GM11168 (cell line): ENCODE measurements at regions not wholly inside any gene's neighbourhood (a gene's known extent, or its start where the extent isn't known, plus 50 kb on each side); places are given as distances from the start of the nearest gene placed in this dataset.

Experiments used
- in situ Hi-C: fragments of 300-500 bp; cut with MboI; formaldehyde crosslinking; loops from one replicate; pipeline ENCODE4 v1.12.0; 2022; ENCODE audit warnings: low sequenced_read_pairs; ENCODE audit not compliant: unreplicated experiment

DNA sequence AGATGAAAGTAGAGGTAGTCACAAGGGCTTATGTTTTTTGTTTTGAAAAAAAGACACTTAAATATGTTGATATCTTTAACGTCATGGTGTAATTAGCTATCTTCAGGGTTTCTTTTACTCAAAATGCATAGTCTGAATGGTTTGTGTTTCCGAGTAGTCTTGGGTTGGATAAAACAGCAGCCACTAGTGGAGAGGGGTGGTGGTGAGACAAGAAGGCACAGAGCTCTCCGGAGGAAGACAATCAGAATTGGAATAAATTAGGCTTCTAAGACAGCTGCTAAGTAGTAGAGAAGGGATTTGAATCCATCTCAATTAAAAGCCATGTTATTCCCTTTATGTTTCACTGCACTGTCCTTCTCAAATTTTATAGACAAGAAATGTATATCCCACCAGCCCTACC, 240.4 kb upstream of the VEGFC start:
- in situ Hi-C loops: no loop called here

DNA sequence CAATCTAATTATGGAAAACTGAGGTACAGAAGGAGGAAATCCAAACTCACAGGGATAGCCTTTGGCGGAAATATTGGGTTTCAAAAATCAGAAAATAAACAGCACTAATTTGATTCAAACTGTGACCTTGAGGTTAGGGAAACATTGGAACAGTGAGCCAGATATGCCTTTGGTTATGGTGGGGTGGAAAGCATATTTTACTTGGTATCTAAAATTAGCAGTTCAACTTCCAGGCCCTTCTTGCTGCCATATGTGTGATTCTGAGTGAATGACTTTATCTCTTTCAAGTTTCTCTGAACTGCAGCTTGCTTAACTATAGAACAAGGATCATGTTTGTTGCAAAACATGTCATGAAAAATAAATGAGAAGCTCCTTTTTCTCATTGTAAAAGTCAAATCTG, 240.9 kb upstream of the VEGFC start:
- in situ Hi-C loops: no loop called here

DNA sequence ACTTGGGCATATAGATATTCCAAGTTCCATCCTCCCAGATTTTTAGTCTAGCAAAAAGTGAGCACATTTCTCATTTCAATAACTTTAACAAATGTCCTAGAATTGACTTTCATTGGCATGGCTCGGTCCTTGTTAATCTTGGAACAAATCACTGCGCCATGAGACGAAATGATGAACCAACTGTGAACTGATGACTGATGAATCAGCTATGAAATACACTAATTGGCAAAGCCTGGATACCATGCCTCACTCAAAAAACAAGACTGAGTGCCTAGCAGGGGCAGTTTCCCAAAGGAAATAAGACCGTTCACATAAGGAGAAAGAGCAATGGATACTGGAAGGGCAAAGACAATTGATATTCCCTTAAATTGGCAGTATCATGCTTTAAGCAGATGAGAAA, 248.6 kb upstream of the VEGFC start:
- in situ Hi-C loops: loop anchor here (5.0 kb wide), 1 partner anchor 664 kb away; no protein-coding TSS in a partner anchor

DNA sequence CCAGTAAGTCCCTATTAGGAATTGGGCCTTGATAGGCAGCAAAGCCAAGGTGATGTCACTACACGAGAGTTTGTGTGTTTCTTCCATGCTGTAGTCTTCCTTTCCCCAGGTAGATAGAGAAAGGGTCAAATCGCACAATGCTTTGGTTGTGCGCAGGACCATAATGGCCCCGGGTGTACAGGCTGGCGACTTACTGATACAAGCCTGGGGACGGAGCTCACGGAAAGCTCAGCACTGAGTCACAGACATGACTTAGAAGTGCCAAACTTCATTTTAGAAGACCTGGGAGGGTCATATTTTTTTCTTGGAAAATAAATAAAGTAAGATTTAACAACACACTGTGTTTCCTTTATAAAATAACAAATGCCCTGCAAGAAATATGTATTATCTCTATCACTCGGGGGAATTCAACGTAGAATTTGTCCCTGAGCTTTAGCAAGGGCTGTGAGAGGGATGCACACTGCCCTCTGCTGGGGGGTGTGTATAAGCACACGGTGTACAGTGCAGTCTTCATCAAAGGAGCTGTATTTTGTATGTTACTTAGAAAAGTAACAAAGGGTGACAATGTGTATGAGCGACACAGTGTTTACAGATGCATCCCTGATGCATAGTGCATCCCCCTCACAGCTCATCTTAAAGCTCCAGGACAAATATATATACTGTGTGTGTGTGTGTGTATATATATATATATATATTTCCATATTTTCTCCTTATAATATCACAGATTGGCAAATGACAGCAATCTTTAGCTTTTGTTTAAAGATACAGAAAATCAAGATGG, 254.5 kb upstream of the VEGFC start:
- in situ Hi-C loops: no loop called here

DNA sequence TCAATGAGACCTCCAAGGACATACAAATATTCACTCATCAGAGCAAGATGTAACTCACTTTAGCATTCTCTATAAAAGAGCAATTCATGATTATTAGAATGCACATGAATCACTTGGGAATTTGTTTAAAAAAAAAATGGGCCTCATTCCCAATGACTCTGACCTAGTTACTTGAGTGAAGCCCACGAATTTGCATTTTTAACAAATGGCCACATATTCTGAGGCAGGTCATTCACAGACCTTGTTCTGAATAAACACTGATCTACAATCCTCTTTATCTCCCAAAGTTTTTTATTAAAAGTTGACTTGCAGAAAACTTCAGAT, 255.1 kb upstream of the VEGFC start:
- in situ Hi-C loops: no loop called here

DNA sequence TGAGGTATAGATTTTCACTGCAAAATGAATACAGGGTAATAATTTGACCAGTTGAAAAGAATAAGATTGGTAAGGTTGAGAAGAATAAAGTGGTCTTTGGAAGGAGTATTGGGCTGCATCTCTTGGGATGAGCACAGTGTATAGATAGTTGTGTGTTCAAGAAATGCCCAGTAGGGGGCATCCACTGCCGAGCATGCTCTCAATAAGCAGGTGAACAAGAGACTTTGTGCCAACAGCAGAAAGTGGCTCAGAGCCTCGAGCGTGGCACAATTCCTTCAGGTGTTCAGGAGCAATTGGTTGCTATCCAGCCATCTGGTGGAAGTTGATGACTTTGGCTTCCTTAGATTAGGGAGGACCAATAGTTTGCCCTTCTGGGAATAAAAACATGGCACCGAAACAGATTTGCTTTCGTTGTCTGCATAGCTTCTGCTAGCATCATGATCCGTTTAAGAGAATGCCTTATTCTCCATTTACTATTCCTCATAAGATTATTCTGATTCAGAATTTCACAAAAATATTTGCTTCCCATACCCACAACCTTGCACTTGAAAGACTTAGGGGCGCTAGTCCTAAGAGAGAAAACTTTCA, 258.1 kb upstream of the NEIL3 start:
- in situ Hi-C loops: no loop called here

DNA sequence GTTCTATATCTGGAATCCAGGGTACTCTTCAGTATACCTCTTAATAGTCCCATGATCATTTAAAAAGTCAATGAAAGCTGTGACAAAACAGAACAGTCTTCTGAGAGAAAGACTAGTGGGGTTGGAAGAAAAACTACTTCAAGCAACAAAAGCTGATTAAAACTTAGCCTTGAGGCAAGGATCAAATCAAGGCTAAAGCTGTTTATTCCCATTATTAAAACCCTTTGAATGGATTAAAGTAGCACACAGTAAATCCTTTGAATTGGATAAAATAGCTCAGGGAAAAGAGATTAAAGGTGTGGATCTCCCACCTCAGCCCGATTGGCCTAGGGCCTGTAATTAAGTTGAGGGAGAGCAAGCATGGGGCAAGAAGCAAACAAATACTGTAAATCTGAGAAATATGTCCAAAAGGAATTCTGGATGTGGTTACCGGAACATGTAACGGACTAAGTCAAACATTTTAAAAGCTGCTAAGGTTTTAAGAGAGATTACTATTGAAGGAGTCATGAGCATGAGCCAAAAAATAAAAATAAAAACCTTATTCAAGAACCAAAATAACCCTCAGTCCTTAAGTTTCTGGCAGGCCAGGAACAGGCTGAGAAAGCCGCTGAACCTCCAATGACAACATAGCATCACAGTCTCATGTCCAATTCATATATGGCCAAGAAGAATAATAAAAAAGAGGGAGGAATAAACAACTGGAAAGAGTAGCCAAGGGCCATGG, 257.3 kb upstream of the NEIL3 start:
- in situ Hi-C loops: no loop called here

DNA sequence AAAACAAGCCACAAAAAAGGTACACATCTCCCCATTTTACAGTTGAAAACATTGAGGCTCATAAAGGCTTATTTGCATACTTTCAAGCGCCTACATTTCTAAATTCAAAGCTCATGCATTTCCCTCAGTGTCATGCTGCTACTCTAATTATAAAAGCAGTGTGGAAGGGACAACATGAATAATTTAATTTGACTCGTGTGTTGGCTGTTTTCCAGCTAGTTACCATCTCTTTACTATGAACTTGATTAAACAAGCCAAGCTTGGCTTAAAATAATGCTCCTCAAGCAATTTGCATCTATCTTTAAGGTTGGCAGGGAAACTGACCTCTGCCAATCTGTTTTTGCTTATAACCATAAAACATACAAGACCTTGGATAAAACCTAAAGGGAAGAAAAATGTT, 252.5 kb upstream of the NEIL3 start:
- in situ Hi-C loops: no loop called here

DNA sequence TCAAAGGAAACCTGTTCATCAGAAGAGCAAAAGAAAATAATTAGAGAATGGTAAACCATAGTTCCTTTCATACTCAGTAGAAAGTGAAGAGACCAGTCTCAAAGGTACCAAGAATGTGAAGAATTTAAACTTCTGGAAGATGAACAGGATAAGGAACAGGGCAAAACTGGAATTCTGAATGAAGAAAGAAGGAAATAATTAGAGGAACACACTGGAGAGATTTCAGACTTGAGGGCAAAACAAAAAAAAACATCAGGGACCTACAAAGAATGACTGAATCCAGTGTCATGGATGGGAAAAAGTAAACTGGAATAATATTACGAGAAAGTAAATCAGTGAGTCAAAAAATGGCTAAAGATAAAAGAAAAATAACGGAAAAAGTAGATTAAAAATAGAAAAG, 245.6 kb upstream of the NEIL3 start:
- in situ Hi-C loops: no loop called here

DNA sequence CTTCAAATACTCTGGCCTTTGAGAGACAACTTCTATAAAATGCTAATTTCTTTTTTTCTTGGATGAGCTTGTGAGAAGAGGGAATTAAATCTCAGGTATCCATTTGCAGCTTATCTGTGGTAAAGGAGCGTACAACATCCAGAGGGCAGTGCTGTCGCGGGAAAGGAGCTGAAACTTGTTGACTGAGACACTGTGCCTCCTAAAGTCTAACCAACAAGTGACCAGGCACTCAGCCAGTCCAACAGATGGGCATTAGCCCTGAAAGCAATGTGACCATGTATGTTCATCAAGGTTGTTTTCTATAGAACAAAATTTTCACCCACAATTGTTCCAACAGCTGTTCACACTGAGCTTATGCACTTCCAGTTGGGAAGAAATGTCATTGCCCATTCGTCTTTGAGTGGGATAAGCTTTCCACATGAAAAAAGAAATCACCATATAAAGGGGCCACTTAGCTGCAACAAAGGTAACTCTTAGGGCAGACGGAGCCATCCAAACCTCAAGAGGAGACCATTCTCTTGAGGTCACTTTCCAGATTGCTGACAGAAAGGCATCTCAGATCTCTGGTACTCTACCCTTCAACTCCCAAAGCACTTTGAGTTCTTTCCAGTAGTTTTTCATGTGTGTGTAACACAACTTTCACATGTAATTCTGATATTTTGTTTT, 244.8 kb upstream of the NEIL3 start:
- in situ Hi-C loops: no loop called here

DNA sequence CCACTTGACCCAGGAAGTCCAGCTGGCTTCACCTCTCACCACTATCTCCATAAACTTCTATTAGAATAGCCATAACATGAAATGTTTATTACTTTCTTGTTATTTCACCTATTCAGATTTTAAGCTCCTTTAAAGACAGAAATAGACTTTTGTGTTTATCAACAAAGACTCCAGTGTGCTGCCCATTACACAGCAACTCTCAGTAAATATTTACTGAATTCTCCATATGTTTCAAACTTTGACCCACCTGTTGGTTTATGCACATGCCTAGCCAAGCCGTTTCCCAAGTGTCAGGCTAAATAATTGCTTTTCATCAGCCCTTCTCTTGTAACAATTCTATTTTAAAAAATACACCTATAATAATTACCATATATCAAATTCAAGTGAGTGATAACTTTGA, 242.9 kb upstream of the NEIL3 start:
- in situ Hi-C loops: no loop called here

DNA sequence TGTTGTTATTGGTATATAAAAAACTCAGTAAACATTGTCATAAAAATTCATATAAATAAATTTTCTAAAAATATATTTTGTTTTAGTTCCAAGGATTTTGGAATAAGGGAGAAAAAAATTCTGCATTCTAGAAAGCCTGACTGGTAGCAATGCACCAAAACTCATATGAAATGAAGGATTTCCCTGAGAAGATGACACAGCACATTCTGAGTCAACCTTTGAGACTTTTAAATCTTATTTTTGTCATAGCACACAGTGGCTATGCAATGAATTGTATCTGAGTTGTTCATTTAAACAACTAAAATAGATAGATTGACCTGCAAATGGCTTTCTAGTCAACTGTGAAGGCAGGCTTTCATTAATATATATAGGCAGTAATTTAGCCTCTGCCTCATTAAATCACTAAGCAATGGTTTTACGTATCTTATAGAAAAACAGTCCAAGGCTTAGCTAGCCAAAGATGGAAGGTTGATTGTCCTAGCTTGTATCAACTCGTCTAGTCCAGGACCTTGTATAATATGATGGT, 239.1 kb upstream of the NEIL3 start:
- in situ Hi-C loops: no loop called here

DNA sequence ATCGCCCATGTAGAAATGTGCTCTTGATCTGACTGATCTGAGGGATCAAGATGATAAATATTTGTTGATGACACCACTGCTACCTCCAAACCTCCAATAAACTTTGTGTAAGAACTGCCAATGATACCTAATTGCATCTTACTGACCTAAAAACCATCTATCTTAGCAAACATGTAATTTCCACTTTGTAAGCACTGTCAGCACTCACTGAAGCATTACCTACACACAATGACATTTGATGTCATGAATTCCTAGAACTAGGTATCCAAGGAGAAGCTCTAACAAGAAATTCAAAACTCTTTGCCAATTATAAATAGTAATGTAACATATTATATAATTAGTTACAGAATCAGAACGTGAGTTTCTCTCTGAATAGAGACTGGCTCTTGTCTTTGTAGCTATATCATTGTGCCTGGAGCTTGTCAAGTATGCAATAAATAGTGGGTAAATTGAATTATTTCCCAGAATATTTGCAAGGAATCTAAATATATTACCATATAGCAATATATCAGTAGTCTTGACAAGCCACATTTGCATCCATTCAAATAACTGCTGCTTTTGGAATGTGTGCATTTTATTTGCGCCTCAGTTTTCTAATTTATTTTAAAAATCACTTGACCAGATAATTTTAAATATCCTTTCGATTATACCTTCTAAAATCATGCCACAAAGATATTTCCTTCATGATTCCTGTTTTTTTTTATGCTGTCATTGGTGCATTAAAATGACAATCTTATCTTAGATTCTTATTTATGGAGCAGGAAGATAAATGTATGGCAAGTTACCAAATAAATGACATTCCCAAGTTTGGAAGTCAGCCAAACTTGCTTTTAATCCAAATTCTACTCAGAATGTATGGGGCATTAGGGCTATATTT, 232.3 kb upstream of the NEIL3 start:
- in situ Hi-C loops: no loop called here

DNA sequence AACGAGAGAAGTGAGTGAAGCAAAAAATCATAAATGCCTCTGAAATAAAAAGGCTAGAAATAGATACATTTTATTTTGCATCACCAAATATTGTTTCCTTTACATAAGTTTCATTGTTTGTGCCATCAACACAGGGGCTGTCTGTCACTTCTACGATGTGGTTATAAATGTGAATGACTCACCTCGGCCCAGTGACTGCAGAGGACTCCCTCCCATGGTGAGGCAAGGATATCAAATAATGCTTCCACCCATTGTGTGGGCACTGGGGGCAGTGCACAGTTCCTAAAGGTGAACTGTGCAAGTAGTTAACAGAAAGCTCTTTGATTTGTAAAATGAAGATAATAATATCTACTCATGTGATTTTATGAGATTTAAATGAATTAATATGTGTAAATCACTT, 230.3 kb upstream of the NEIL3 start:
- in situ Hi-C loops: no loop called here

DNA sequence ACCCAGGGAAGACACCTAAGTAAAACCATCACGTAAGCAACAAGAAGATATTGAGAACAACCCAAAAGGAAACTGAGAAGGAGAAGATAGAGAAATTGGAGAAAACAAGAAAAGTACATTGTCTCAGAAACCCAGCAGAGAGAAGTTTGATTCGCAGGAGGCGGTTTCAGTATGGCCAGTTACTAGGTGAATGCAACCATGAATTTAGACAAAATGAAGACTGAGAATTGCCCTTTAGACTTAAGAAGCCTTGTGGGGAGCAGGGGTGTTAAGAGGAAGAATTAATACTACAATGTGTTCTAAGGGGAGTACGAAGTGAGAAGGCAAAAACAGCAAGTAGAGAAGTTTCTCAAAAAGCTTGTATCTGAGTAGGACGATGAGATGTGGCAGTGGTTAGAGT, 229.3 kb upstream of the NEIL3 start:
- in situ Hi-C loops: no loop called here

DNA sequence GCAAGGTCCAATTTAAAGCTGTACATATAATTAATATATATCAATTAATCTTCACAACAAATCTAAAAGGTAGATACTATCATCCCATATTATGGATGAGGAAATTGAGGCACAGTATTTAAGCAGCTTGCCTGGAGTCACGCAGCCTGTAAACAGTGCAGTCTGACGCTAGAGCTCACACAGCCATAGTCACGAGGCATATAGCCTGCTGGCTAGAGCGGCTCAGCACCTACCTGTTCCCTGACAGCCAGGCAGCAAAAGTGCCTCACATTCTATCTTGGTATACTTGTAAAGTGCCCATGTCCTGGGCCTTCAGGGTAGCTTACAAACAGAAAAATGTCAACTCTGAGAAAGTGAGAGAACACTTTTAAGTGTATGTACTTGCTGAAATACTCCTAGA, 222.6 kb upstream of the NEIL3 start:
- in situ Hi-C loops: no loop called here

DNA sequence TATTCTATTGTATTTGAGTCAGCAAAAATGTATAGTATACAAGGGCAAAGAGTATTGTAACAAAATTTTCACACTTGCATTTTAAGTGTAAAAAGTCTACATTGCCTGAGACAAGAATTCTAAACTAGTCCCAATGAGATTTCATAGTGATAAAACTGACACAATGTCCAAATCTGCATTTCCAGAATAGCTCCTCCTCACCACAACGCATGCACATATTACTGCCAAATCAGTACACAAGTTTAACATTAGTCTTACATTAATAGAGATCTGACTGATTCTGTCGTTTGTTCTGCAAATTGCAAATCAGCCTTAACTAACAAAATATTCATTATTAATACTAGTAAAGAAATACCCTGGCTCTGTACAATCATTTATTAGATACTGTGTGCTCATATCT, 222.2 kb upstream of the NEIL3 start:
- in situ Hi-C loops: no loop called here

DNA sequence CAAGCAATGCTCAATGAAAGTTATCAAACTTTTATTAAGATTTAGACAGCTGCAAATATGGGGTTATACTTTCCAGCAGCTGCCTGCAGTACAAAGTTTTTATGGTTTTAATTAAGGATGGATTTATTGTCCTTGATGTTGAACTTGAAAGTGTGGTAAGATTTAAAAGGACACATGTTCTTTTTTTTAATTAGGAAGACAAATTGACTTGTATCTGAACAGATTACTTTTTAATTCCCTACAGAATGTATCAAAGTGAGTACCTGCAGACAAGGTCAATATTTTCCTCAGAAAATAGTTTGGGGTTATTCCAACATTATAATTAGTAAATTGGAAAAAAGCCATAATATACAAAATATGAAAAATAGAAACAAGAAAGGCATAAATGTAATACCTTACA, 218.2 kb upstream of the NEIL3 start:
- in situ Hi-C loops: no loop called here

DNA sequence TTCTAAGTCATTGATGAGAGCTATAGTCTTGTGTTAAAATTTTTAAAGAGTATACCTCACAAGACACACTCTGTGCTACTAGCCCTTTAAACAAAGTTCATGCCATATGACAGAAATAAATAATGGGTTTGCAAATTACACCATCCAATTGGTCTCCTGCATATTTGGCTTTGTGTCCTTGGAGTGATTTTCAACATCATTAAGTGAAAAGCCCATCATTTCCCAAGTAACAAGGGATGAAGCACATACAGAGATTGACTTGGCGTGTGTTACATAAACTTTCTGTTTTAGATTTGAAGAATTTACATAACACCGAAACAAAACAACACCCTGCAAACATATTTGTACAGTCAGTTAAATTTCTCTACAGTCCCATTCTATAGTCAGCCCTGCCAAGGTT, 216.9 kb upstream of the NEIL3 start:
- in situ Hi-C loops: no loop called here

DNA sequence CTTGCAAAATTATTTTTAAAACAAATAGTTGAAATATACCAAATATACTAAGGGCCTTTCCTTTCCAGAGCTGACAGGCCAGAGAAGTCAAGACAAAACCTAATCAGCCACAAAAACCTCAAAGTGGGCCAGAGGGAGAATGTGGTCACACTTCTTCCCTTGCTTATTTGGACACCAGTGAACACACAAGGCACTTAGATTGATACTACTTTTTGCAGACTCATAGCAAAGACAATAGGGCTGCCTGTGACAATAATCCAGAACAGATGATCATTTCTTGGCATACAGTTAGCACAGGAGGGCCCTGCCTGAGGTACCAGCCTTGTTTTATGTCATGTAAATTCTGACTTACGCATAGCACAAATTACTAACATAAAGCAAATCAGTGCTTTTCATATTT, 215.7 kb upstream of the NEIL3 start:
- in situ Hi-C loops: no loop called here
